IMR-90 (cell line): ENCODE measurements at regions not wholly inside any gene's neighbourhood (a gene's known extent, or its start where the extent isn't known, plus 50 kb on each side); places are given as distances from the start of the nearest gene placed in this dataset.

ENCODE experiments used
- ATAC-seq: fragments of 200-7000 bp; cut with Tn5 transposase; 2 replicates; pipeline ENCODE4 v1.9.1; 2020; ENCODE audit warnings: low read depth, mild to moderate bottlenecking, moderate library complexity
- BruUV-seq: library from RNA; stranded (reverse); fragments of 400-500 nt; replicated peaks from 2 replicates; lab custom pipeline; 2021; lab: Mats Ljungman, UMichigan
- CTCF ChIA-PET: fragments of 300-600 bp; formaldehyde crosslinking; extraction: SDS; loops from one replicate; lab custom pipeline; 2021; ENCODE audit warnings: antibody characterized with exemption; lab: Yijun Ruan, JAX
- POLR2A ChIA-PET: fragments of 300-600 bp; sonication (Branson Sonifier 250); formaldehyde crosslinking; loops from one replicate; lab custom pipeline; 2022; ENCODE audit warnings: antibody characterized with exemption; ENCODE audit not compliant: unreplicated experiment; lab: Charles Lee
- DNase-seq: peaks from one replicate; pipeline ENCODE4 v3.0.0; 2013
- H2AFZ ChIP-seq: replicated peaks from 2 replicates; pipeline ENCODE3; 2013; ENCODE audit warnings: low read length, mild to moderate bottlenecking; ENCODE audit not compliant: poor library complexity
- H2AK5ac ChIP-seq: 2 replicates; pipeline ENCODE4 v1.6.1; 2013; ENCODE audit warnings: low read depth, low read length, inconsistent platforms
- H2AK9ac ChIP-seq: replicated peaks from 2 replicates; pipeline ENCODE3; 2013; ENCODE audit warnings: mild to moderate bottlenecking, low read depth, low read length, moderate library complexity; ENCODE audit not compliant: poor library complexity
- H2BK120ac ChIP-seq: 2 replicates; pipeline ENCODE4 v1.6.1; 2013; ENCODE audit warnings: low read depth, low read length, inconsistent platforms
- H2BK15ac ChIP-seq: 3 replicates; pipeline ENCODE4 v1.6.1; 2013; ENCODE audit warnings: low read depth, low read length, inconsistent platforms
- H2BK20ac ChIP-seq: 2 replicates; pipeline ENCODE4 v1.6.1; 2013; ENCODE audit warnings: low read depth, mild to moderate bottlenecking, inconsistent platforms, low read length, moderate library complexity
- H2BK5ac ChIP-seq: 2 replicates; pipeline ENCODE4 v1.6.1; 2013; ENCODE audit warnings: mild to moderate bottlenecking, low read depth, low read length, inconsistent platforms; ENCODE audit not compliant: poor library complexity, severe bottlenecking
- H3K14ac ChIP-seq: replicated peaks from 2 replicates; pipeline ENCODE4 v1.6.1; 2013; ENCODE audit warnings: low read depth, low read length, inconsistent platforms
- H3K18ac ChIP-seq: 2 replicates; pipeline ENCODE4 v1.6.1; 2013; ENCODE audit warnings: low read depth, low read length, control low read depth
- H3K23ac ChIP-seq: 2 replicates; pipeline ENCODE4 v1.6.1; 2013; ENCODE audit warnings: low read depth, low read length, inconsistent platforms
- H3K27ac ChIP-seq: 2 replicates; pipeline ENCODE4 v1.5.1; 2013; ENCODE audit warnings: mild to moderate bottlenecking, control low read depth, low read length; ENCODE audit not compliant: insufficient read depth
- H3K27me3 ChIP-seq: 2 replicates; pipeline ENCODE4 v1.6.1; 2013; ENCODE audit warnings: low read length; ENCODE audit not compliant: control insufficient read depth, insufficient read depth
- H3K36me3 ChIP-seq: 2 replicates; pipeline ENCODE4 v1.6.1; 2013; ENCODE audit warnings: low read length, mixed read lengths; ENCODE audit not compliant: control insufficient read depth, insufficient read depth
- H3K4ac ChIP-seq: 2 replicates; pipeline ENCODE4 v1.6.1; 2013; ENCODE audit warnings: low read depth, low read length, inconsistent platforms
- H3K4me1 ChIP-seq: 2 replicates; pipeline ENCODE4 v1.6.1; 2013; ENCODE audit warnings: low read length, mixed read lengths; ENCODE audit not compliant: control insufficient read depth, insufficient read depth
- H3K4me2 ChIP-seq: 2 replicates; pipeline ENCODE4 v1.6.1; 2013; ENCODE audit warnings: low read depth, mild to moderate bottlenecking, control low read depth, low read length, moderate library complexity
- H3K4me3 ChIP-seq: 2 replicates; pipeline ENCODE4 v1.5.1; 2013; ENCODE audit warnings: low read depth, mild to moderate bottlenecking, control low read depth, low read length, moderate library complexity; ENCODE audit not compliant: insufficient read depth
- H3K56ac ChIP-seq: 2 replicates; pipeline ENCODE4 v1.6.1; 2013; ENCODE audit warnings: low read length, inconsistent platforms; ENCODE audit not compliant: insufficient read depth; ENCODE audit errors: extremely low read depth
- H3K79me1 ChIP-seq, 2 experiments: 2 replicates each; pipeline ENCODE4 v1.6.1; 2013; ENCODE audit warnings: low read length in 2 of 2, inconsistent platforms in 1 of 2, low read depth in 1 of 2
- H3K9ac ChIP-seq: 2 replicates; pipeline ENCODE4 v1.6.1; 2013; ENCODE audit warnings: low read depth, low read length, control low read depth
- H3K9me1 ChIP-seq: 2 replicates; pipeline ENCODE4 v1.6.1; 2013; ENCODE audit warnings: low read length, inconsistent platforms; ENCODE audit not compliant: insufficient read depth
- H3K9me3 ChIP-seq: 2 replicates; pipeline ENCODE4 v1.6.1; 2013; ENCODE audit warnings: low read length; ENCODE audit not compliant: control insufficient read depth, insufficient read depth
- H4K20me1 ChIP-seq: 2 replicates; pipeline ENCODE4 v1.6.1; 2013; ENCODE audit warnings: low read length, inconsistent platforms; ENCODE audit not compliant: insufficient read depth
- H4K5ac ChIP-seq: 2 replicates; pipeline ENCODE4 v1.6.1; 2013; ENCODE audit warnings: mild to moderate bottlenecking, low read depth, low read length, control low read depth
- H4K8ac ChIP-seq, 2 experiments: 2 replicates each; pipeline ENCODE4 v1.6.1; 2013; ENCODE audit warnings: low read depth in 2 of 2, low read length in 2 of 2, control low read depth in 1 of 2, inconsistent platforms in 1 of 2
- H4K91ac ChIP-seq: 2 replicates; pipeline ENCODE4 v1.6.1; 2013; ENCODE audit warnings: low read depth, low read length, inconsistent platforms; ENCODE audit not compliant: insufficient read depth
- BHLHE40 ChIP-seq: fragments of 150-350 bp; IDR thresholded peaks from 2 replicates; pipeline ENCODE4 v1.6.1; 2016; ENCODE audit warnings: mild to moderate bottlenecking, low read depth, low read length
- CEBPB ChIP-seq: IDR thresholded peaks from 2 replicates; pipeline ENCODE4 v1.6.1; 2012; ENCODE audit warnings: low read depth, low read length, improper control_type of control experiment
- CHD1 ChIP-seq: IDR thresholded peaks from 2 replicates; pipeline ENCODE4 v1.6.1; 2012; ENCODE audit warnings: low read depth, low read length, improper control_type of control experiment
- CTCF ChIP-seq: conservative IDR thresholded peaks from 2 replicates; pipeline ENCODE4 v1.5.1; 2012; ENCODE audit warnings: mild to moderate bottlenecking, low read depth, low read length, improper control_type of control experiment
- FOS ChIP-seq: fragments of 150-350 bp; IDR thresholded peaks from 2 replicates; pipeline ENCODE4 v1.6.1; 2016; ENCODE audit warnings: low read depth, low read length
- MAFK ChIP-seq: IDR thresholded peaks from 2 replicates; pipeline ENCODE4 v1.6.1; 2012; ENCODE audit warnings: low read depth, low read length, improper control_type of control experiment
- MAZ ChIP-seq: IDR thresholded peaks from 2 replicates; pipeline ENCODE4 v1.6.1; 2012; ENCODE audit warnings: low read depth, mild to moderate bottlenecking, low read length, improper control_type of control experiment, moderate library complexity, borderline replicate concordance
- MXI1 ChIP-seq: IDR thresholded peaks from 2 replicates; pipeline ENCODE4 v1.6.1; 2012; ENCODE audit warnings: low read depth, mild to moderate bottlenecking, low read length, moderate library complexity, borderline replicate concordance
- NFE2L2 ChIP-seq: fragments of 150-350 bp; IDR thresholded peaks from 2 replicates; pipeline ENCODE4 v1.6.1; 2016; ENCODE audit warnings: low read depth, mild to moderate bottlenecking, low read length
- POLR2A ChIP-seq: IDR thresholded peaks from 2 replicates; pipeline ENCODE4 v1.6.1; 2012; ENCODE audit warnings: mild to moderate bottlenecking, low read depth, low read length
- RAD21 ChIP-seq: IDR thresholded peaks from 2 replicates; pipeline ENCODE4 v1.6.1; 2012; ENCODE audit warnings: low read length, improper control_type of control experiment
- RCOR1 ChIP-seq: IDR thresholded peaks from 2 replicates; pipeline ENCODE4 v1.6.1; 2012; ENCODE audit warnings: mild to moderate bottlenecking, low read length, improper control_type of control experiment; ENCODE audit not compliant: insufficient replicate concordance
- RFX5 ChIP-seq: IDR thresholded peaks from 2 replicates; pipeline ENCODE4 v1.8.0; 2012; ENCODE audit warnings: low read depth, mild to moderate bottlenecking, low read length, moderate library complexity
- SMC3 ChIP-seq: fragments of 150-350 bp; IDR thresholded peaks from 2 replicates; pipeline ENCODE4 v1.6.1; 2016; ENCODE audit warnings: low read depth, mild to moderate bottlenecking, antibody characterized with exemption, low read length, moderate library complexity
- USF2 ChIP-seq: fragments of 150-350 bp; IDR thresholded peaks from 2 replicates; pipeline ENCODE4 v1.6.1; 2017; ENCODE audit warnings: mild to moderate bottlenecking, antibody characterized with exemption, low read length, low read depth
- WGBS, 2 experiments: methylation state at CpG; one replicate each; pipeline versions ENCODE4 v1.1.5 to v1.1.7; 2013; ENCODE audit warnings: missing lambda C conversion rate in 2 of 2; ENCODE audit not compliant: insufficient read length in 1 of 2; ENCODE audit errors: extremely low coverage in 2 of 2; 5-methylcytosine and 5-hydroxymethylcytosine counted together
- dilution Hi-C: fragments of 300-500 bp; cut with HindIII; formaldehyde crosslinking; loops from one replicate; pipeline ENCODE4 v1.14.3; 2018; ENCODE audit warnings: low sequenced_read_pairs; ENCODE audit not compliant: unreplicated experiment
- in situ Hi-C: fragments of 300-500 bp; cut with MboI; formaldehyde crosslinking; loops from 3 replicates; pipeline ENCODE4 v1.14.3; 2019; ENCODE audit warnings: low sequenced_read_pairs, inconsistent platforms, mixed read lengths
- intact Hi-C: fragments of 100-400 bp; cut with micrococcal nuclease; formaldehyde crosslinking; loops from 2 replicates; pipeline ENCODE4 v1.10.0; 2022

- Histone ChIP-seq H3K18ac (no peak overlapping the region), H2BK5ac (no peak overlapping the region), H3K4me3 (no peak overlapping the region), H4K20me1 (no peaks in the 10 kb centered on the region), H3K36me3 (no peaks in the 10 kb centered on the region), H2AK5ac (no peak overlapping the region), H3K9ac (no peak overlapping the region), H3K9me3 (no peaks in the 10 kb centered on the region), H4K91ac (no peak overlapping the region), H2AFZ (no peak overlapping the region), H3K79me1 (no peaks in the 10 kb centered on the region), H3K14ac (no peak overlapping the region), H3K27ac (no peak overlapping the region), H2AK9ac (no peak overlapping the region), H4K8ac (no peak overlapping the region), H3K56ac (no peak overlapping the region), H3K4ac (no peak overlapping the region), H2BK20ac (no peak overlapping the region), H3K4me2 (no peak overlapping the region), H3K27me3 (no peaks in the 10 kb centered on the region), H3K9me1 (no peaks in the 10 kb centered on the region), H2BK120ac (no peak overlapping the region), H4K5ac (no peak overlapping the region), H3K4me1 (no peaks in the 10 kb centered on the region), H3K23ac (no peak overlapping the region), H2BK15ac (no peak overlapping the region)
- in situ Hi-C loops (no loop called here), dilution Hi-C loops (no loop called here), intact Hi-C loops (no loop called here)
- no CpG with 5 or more reads among the region's 3 CpGs for WGBS, 2 experiments
- ChIA-PET POLR2A (no interaction called here), CTCF (interaction anchor here (0.6 to 1.0 kb wide), 2 partner anchors 21 to 168 kb away, joined by 3 read pairs; no protein-coding TSS in a partner anchor)
- BruUV-seq: no TSS peak
- no peak for ATAC-seq
- no peak for TF ChIP-seq FOS
- TF ChIP-seq CHD1: no peak
- no peak for TF ChIP-seq CTCF
- no peak for TF ChIP-seq NFE2L2
- no peak for TF ChIP-seq RAD21
- no peak for TF ChIP-seq MAFK
- TF ChIP-seq RFX5: no peak
- no peak for TF ChIP-seq USF2
- TF ChIP-seq CEBPB: no peak
- no peak for TF ChIP-seq POLR2A
- no peak for TF ChIP-seq SMC3
- TF ChIP-seq MAZ: no peak
- TF ChIP-seq BHLHE40: no peak
- TF ChIP-seq MXI1: no peak
- TF ChIP-seq RCOR1: no peak
- no peak for DNase-seq
These were observed 86.1 kb upstream of the CD53 start for GRCh38 chr1:110786802-110787327.
